Activated CD8-positive, alpha-beta memory T cell treated with anti-CD3 and anti-CD28 coated beads for 24 hours (primary cell): ENCODE measurements at regions not wholly inside any gene's neighbourhood (a gene's known extent, or its start where the extent isn't known, plus 50 kb on each side); places are given as distances from the start of the nearest gene placed in this dataset.
"Not testable (repeated sequence)": the region's sequence is repeated elsewhere in the genome, so short reads cannot be mapped to it uniquely, and the experiment has no call there.

ENCODE experiments used
- DNase-seq: peaks from one replicate; pipeline ENCODE4 v3.0.0-alpha.2; 2020

DNA sequence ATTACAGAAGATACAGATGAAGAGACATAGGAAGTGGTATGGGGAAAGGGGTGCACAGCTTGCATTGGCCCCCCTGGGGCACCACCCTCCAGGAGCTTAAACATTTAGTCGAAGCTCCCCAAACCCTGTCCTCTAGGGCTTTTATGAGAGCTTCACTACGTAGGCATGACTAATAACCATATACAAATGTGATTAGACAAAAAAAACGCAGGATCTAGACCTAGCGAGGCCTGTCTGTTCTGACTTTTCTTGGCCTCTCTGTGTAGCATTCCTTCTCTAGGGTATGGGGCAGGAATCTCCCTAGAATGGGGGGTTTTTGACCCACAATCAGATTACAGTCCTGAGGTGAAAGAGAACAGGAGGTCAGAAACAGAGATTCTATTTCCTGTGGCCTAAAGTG is 293.7 kb upstream of the GALNTL6 start:
- no peak for DNase-seq

GRCh38 chr4:171517883-171518282 is 295.3 kb upstream of the GALNTL6 start:
- no peak for DNase-seq

GRCh38 chr4:171516694-171517093 is 296.5 kb upstream of the GALNTL6 start:
- DNase-seq: no peak

DNA sequence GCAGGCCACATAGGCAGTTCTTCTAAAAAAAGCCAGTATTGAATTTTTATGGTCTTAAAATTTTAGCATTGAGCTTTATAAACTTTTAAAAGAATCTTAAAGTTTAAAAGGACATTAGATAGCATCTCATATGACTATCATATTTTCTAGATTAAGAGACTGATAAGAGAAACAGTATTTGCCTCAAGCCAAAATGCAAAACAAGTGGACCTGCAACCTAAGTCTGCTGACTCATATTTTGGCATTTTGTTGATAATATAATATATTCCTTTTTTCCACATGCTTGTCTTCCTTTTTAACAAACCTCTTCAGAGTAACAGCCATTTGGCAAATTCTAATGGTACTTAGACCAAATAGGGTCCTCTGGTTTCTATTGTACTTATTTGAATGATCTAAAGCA is 328.5 kb upstream of the GALNTL6 start:
- no peak for DNase-seq

DNA sequence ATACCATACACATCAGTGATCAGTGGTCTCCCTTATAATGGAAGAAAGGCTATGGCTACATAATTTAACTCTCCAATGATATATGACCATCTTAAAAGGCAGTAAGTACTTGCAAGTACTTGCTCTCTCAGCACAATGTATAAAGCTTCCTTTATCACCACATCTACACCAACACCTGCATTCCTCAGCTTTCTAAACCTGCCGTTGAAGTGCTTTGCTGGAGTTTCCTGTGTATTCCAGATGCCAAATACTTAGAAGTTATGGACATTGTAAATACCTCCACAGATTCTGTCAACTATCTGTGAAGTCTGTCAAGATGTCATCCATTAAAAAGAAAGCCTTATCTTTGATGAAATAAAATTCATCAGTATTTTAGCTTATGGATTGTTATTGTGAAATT is 335.0 kb upstream of the GALNTL6 start:
- no peak for DNase-seq

- not testable (repeated sequence) for DNase-seq
Observed at GRCh38 chr4:171475111-171475510, 338.1 kb upstream of the GALNTL6 start.

GRCh38 chr4:171473155-171473554 is 340.0 kb upstream of the GALNTL6 start:
- DNase-seq: no peak

DNA sequence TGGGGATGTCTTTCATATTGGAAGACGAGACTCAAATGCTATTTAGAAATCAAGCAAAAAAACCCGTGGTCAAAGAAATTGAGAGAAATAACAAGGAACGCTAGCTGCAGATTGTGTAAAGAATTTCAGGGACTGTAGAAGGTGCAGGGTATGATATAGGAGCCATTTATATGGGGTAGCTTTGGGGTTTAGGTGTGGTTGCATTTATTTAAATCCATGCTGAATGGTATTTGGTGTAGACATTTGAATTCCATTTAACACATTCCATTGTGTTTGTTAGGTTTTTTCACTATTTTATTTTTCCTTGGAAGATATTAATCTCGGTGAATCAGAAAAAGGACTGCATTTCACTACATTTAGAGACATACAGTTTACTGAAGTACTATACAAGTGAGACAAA is 341.0 kb upstream of the GALNTL6 start:
- DNase-seq: no peak

DNA sequence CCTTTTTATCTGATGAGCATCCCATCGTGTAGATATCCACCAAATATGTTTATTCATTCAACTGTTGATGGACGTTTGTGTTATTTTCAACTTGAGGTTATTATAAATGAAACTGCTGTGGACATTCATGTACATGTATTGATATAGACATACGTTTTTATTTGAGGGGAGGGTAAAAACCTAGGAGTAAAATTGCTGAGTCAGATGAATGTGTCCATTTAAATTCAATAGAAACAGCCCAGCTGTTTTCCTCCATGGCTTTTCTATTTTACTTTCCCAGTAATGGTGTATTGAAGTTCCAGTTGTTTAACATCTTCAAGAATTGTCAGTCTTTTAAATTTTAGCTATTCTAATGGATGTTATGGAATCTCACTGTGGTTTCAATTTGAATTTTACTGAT is 348.7 kb upstream of the GALNTL6 start:
- no peak for DNase-seq

- DNase-seq: no peak
Observed at GRCh38 chr4:171461191-171461590, 352.0 kb upstream of the GALNTL6 start.

DNA sequence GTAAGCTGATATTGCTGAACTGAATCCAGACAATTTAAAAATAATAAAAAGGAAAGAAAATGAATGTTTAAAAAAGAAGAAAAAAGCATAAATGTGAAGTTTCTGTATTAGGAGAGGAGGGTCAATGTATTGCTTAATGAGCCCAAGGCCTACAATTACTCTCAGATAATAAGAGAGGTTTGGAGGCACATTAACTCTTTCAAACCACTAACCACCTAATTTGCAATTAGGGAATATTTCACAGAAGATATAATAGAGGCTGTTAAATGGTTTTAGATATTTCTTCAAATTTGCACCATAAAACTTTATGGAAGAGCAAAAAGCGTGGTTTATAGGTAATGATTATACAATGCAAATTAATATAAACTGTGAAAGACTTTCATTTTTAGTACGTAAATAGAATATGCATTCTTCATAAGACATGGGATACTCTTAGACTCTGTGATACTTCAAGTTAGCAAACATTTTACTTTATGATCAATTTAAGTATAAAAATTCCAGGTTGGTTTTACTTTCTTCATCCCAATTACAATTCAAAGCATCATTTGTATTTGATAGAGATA is 364.2 kb upstream of the GALNTL6 start:
- DNase-seq: no peak

GRCh38 chr4:171448358-171448757 is 364.8 kb upstream of the GALNTL6 start:
- no peak for DNase-seq

DNA sequence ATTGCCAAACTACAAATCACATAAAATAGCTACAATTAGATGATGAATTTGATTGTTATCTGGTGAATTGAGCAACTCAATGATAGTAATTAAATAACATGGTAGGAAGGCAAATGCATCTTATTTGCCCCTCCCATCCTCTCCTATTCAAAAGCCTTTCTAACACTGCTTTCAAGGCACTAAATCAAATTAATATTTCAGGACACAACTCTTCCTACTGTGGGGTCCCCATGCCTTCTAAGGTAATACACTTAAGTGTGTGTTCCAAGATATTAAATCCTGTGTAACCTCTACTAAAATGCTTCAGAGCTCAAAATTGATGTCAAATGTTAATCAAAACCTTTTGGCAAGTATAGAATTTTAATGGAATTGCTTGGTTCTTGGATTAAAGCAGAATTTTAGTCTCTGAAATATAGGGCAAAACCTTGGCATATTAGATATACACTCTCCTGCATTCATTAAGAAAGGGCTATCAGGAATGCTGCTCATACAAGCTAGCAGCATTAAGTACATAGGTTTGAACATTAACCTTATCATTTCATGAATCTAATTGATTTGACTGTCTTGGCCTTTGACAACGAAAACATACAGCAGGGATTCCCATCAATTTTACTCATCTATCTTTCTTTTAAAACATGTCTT is 371.8 kb upstream of the GALNTL6 start:
- no peak for DNase-seq

DNA sequence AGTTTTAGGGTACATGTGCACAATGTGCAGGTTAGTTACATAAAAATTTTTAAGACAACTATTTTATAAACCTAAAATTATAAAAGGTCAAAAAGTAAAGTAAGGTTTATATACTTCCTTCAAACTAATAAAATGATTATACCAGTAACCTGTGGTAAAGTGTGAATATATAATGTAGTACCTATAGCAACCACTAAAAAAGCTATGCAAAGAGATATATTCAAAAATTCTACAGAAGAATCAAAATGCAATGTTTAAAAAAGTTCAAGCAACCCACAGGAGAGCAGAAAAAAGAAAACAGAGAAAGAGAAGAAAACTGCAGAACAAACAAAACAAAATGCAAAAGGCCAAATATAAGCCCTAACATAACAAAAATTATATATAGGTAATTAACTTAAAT is 379.5 kb upstream of the GALNTL6 start:
- no peak for DNase-seq

DNA sequence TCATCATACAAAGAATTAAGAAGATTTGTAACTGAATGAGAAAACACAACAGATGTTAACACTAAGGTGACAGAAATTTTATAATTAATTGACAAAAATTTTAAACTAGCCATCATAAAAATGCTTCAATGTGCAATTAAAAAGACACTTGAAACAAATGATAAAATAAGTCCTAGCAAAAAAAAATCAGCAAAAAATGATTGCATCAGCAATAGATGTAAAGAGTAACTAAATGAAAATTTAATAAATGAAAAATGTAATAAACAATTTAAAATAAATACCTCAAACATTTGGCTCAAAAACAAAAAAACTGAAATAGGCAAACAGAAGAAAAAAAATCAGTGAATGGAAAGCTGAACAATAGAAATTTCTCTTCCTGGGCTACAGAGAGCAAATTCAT is 380.7 kb upstream of the GALNTL6 start:
- DNase-seq: no peak

DNA sequence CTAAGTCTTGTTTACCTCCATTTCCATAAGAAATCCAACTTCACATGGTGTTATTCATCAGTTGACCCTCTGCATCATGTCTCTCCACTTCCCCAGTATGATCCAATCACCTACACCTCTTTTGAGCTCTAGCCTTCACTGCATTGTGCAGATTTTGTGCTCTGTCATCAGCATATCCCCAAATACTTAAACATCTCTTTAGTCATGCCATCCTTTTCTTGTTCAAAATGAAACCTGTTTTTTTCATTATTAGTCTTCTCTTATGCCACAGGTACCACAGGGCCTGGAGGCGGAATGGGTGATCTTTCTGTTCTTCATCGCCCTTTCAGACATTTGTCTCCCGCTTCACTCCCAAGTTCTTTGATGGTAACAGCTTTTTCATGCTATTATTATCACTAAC is 382.7 kb upstream of the GALNTL6 start:
- DNase-seq: no peak

DNA sequence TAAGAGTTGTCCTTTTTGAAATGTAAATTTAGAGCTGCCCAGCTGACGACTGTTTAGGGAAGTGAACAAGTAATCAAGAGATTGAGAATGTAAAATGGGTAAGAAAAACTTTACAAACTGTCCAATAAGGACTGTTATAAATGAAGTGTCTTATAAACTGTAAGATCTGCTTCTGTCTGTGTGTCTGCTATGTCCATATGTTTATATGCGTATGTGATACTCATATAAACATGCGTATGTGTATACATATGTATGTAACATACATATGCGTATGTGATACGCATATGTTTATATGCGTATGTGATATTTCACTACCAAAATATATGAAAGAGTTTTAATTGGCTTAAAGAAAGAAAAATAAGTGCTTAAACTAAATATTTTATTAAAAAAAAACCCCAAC is 416.0 kb upstream of the GALNTL6 start:
- no peak for DNase-seq

DNA sequence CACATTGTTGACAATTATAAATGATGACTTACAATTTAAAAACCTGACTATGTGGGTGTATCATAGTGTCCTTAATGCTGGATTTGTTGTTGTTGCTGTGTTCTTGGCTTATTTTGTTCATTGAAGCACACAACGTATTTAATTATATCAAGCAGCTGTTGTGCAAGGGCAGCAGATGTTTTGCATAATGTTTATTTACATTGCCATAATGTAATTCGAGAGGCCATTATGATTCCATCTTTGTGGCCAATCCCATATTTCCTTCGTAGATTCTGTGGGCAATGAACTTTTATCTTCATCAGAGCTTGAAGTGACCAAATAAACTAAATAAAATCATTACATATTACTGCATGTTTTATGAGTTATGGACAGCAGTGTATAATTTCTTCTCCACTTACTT is 422.6 kb upstream of the GALNTL6 start:
- DNase-seq: no peak

- DNase-seq: no peak
Observed at GRCh38 chr4:171378323-171378722, 434.9 kb upstream of the GALNTL6 start.

GRCh38 chr4:171376724-171377123 is 436.5 kb upstream of the GALNTL6 start:
- no peak for DNase-seq

GRCh38 chr4:171353535-171353934 is 459.7 kb upstream of the GALNTL6 start:
- no peak for DNase-seq

GRCh38 chr4:171348090-171348489 is 465.1 kb upstream of the GALNTL6 start:
- DNase-seq: no peak

DNA sequence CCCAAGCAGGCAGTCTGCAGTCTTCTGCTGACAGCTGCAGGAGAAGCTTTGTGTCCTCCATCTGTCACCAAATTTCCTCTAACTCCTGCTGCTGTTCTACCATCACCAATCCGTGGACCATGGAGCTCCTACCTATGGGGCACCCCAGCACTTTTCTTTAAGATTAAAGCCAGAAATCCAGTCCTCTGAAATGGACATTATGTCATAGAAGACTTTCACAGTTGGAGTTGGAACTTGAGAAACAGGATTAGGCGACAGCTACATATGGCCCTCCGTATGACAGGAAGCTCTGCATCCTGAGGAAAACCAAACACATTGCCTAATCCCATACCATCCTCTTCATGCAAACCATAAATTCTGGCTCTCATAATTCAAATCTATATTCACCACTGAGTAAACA is 470.6 kb upstream of the GALNTL6 start:
- DNase-seq: no peak

- no peak for DNase-seq
Observed at GRCh38 chr4:171340258-171340657, 472.9 kb upstream of the GALNTL6 start.

- DNase-seq: no peak
Observed at GRCh38 chr4:171334549-171334948, 478.7 kb upstream of the GALNTL6 start.
